ENCODE measurements at regions not wholly inside any gene's neighbourhood (a gene's known extent, or its start where the extent isn't known, plus 50 kb on each side); places are given as distances from the start of the nearest gene placed in this dataset.

GRCh38 chr9:118215549-118215948 is 511.3 kb downstream of the TLR4 start:
- DNase-seq, result no peak

GRCh38 chr9:118222375-118222774 is 518.2 kb downstream of the TLR4 start:
- no peak for DNase-seq

- no peak for DNase-seq
These were observed 518.9 kb downstream of the TLR4 start for GRCh38 chr9:118223111-118223510.

- DNase-seq, result no peak
These were observed 526.1 kb downstream of the TLR4 start for GRCh38 chr9:118230329-118230728.

GRCh38 chr9:118236625-118237024 is 532.4 kb downstream of the TLR4 start:
- DNase-seq, result no peak

GRCh38 chr9:118238139-118238538 is 533.9 kb downstream of the TLR4 start:
- DNase-seq, result no peak

GRCh38 chr9:118252027-118252426 is 547.8 kb downstream of the TLR4 start:
- DNase-seq, result no peak

GRCh38 chr9:118262191-118262590 is 558.0 kb downstream of the TLR4 start:
- DNase-seq, result no peak

GRCh38 chr9:118263949-118264348 is 559.7 kb downstream of the TLR4 start:
- no peak for DNase-seq

- DNase-seq, result no peak
These were observed 563.8 kb downstream of the TLR4 start for GRCh38 chr9:118268046-118268445.

GRCh38 chr9:118269623-118270022 is 565.4 kb downstream of the TLR4 start:
- no peak for DNase-seq

GRCh38 chr9:118271331-118271730 is 567.1 kb downstream of the TLR4 start:
- no peak for DNase-seq

- DNase-seq, result no peak
These were observed 567.7 kb downstream of the TLR4 start for GRCh38 chr9:118271936-118272335.

GRCh38 chr9:118273048-118273447 is 568.8 kb downstream of the TLR4 start:
- no peak for DNase-seq

GRCh38 chr9:118276784-118277183 is 572.6 kb downstream of the TLR4 start:
- no peak for DNase-seq

- no peak for DNase-seq
These were observed 577.6 kb downstream of the TLR4 start for GRCh38 chr9:118281772-118282171.

GRCh38 chr9:118283488-118283887 is 579.3 kb downstream of the TLR4 start:
- DNase-seq, result no peak

- no peak for DNase-seq
These were observed 585.9 kb downstream of the TLR4 start for GRCh38 chr9:118290116-118290515.

GRCh38 chr9:118295413-118295812 is 591.2 kb downstream of the TLR4 start:
- DNase-seq, result no peak

GRCh38 chr9:118302721-118303120 is 598.5 kb downstream of the TLR4 start:
- no peak for DNase-seq

- no peak for DNase-seq
These were observed 599.0 kb downstream of the TLR4 start for GRCh38 chr9:118303216-118303615.

GRCh38 chr9:118305331-118305730 is 601.1 kb downstream of the TLR4 start:
- DNase-seq, result no peak

GRCh38 chr9:118306801-118307200 is 602.6 kb downstream of the TLR4 start:
- DNase-seq, result no peak

GRCh38 chr9:118313965-118314364 is 609.8 kb downstream of the TLR4 start:
- DNase-seq, result no peak

- no peak for DNase-seq
These were observed 612.7 kb downstream of the TLR4 start for GRCh38 chr9:118316831-118317343.
